ENCODE measurements at regions not wholly inside any gene's neighbourhood (a gene's known extent, or its start where the extent isn't known, plus 50 kb on each side); places are given as distances from the start of the nearest gene placed in this dataset.

DNA sequence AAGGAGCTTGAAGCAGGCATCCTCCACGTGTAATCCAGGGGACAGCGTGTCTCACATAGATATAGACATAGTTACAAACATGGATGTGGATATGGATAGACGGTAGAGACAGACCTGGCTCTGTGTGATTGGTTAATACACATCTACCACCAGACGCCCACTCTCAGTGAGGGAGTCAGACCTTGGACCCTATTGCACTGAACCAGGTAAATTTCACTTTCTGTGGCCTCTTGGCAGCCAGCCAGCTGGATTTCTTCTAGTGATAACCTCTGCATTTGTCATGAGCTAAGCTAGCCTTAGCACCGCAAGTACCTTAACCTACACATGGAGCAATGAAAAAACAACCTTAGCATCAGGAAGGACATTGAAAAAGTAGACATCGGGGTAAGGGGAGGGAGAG is 79.2 kb upstream of the ACSL4 start:
- no peaks in the 10 kb centered on the region for H3K36me3 Mint-ChIP-seq
- CTCF ChIA-PET (ENCODE audit: partially characterized antibody), result no interaction called here
- no peak for DNase-seq

GRCh38 chrX:109813236-109813635 is 80.2 kb upstream of the ACSL4 start:
- H3K27ac Mint-ChIP-seq, result no peak overlapping the region
- no peaks in the 10 kb centered on the region for H3K36me3 Mint-ChIP-seq
- intact Hi-C loops (cut with micrococcal nuclease), result no loop called here
- peaks cover 0 to 5% of the 10 kb centered on the region in 2 donors for H3K27me3 Mint-ChIP-seq
- ChIA-PET POLR2A (ENCODE audit: partially characterized antibody) (no interaction called here), CTCF (ENCODE audit: partially characterized antibody) (no interaction called here)
- DNase-seq, result no peak
- H3K4me1 ChIP-seq (ENCODE audit: insufficient read depth, low read length), result no peaks in the 10 kb centered on the region
- H3K36me3 ChIP-seq (ENCODE audit: insufficient read depth, low read length), result no peaks in the 10 kb centered on the region
- H3K27ac ChIP-seq (ENCODE audit: low read depth, low read length), result no peak overlapping the region
- no peaks in the 10 kb centered on the region for H3K9me3 ChIP-seq (ENCODE audit: control insufficient read depth in 1 of 2, low read length in 2 of 2)
- H3K4me3 Mint-ChIP-seq, result no peak overlapping the region
- H3K4me3 ChIP-seq (ENCODE audit: low read length in 2 of 2), result no peak overlapping the region
- no peaks in the 10 kb centered on the region for H3K4me1 Mint-ChIP-seq
- H3K9me3 Mint-ChIP-seq, result no peaks in the 10 kb centered on the region
- H3K27me3 ChIP-seq (ENCODE audit: insufficient read depth, low read length), result no peaks in the 10 kb centered on the region

More for the DNA sequence above, 79.2 kb upstream of the ACSL4 start:
- no peaks in the 10 kb centered on the region for H3K36me3 ChIP-seq (ENCODE audit: insufficient read depth, low read length)
- H3K4me1 ChIP-seq (ENCODE audit: insufficient read depth, low read length), result no peaks in the 10 kb centered on the region
- H3K27ac Mint-ChIP-seq, result no peak overlapping the region
- intact Hi-C loops (cut with micrococcal nuclease), result no loop called here
- H3K4me3 ChIP-seq (ENCODE audit: low read length in 2 of 2), result no peak overlapping the region
- H3K27ac ChIP-seq (ENCODE audit: low read depth, low read length), result no peak overlapping the region
- H3K9me3 ChIP-seq (ENCODE audit: control insufficient read depth in 1 of 2, low read length in 2 of 2), result no peaks in the 10 kb centered on the region
- H3K9me3 Mint-ChIP-seq, result no peaks in the 10 kb centered on the region
- H3K4me1 Mint-ChIP-seq, result no peaks in the 10 kb centered on the region
- H3K27me3 Mint-ChIP-seq, result peaks cover 0 to 5% of the 10 kb centered on the region in 2 donors
- H3K4me3 Mint-ChIP-seq, result no peak overlapping the region
- no peaks in the 10 kb centered on the region for H3K27me3 ChIP-seq (ENCODE audit: insufficient read depth, low read length)
- POLR2A ChIA-PET (ENCODE audit: partially characterized antibody), result no interaction called here

DNA sequence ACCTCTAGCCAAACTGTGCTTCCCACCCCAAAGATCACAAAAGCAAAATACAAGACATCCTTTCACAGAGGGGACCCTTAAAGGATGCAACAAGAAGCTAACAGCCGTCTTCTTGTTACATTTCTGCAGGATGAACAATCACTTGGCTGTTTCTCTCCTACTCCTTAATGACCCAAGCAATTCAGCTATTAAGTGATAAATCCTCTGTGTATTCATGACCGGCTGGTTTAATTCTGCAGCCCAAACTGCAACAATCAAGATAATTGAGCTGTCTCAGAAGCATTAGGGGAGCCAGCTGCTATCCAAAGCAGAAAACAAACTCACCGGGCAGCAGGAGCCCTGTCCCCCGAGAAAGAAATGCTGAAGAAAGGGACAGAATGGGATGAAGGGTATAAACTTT is 85.9 kb upstream of the ACSL4 start:
- no peaks in the 10 kb centered on the region for H3K36me3 Mint-ChIP-seq
- ChIA-PET CTCF (ENCODE audit: partially characterized antibody) (interaction anchor here (1.2 kb wide), 1 partner anchor 72 kb away, joined by 3 read pairs; no protein-coding TSS in a partner anchor), POLR2A (ENCODE audit: partially characterized antibody) (no interaction called here)

GRCh38 chrX:109822861-109823260 is 89.8 kb upstream of the ACSL4 start:
- no peaks in the 10 kb centered on the region for H3K9me3 Mint-ChIP-seq
- intact Hi-C loops (cut with micrococcal nuclease), result no loop called here
- no peaks in the 10 kb centered on the region for H3K4me1 Mint-ChIP-seq
- DNase-seq, result no peak
- ChIA-PET POLR2A (ENCODE audit: partially characterized antibody) (no interaction called here), CTCF (ENCODE audit: partially characterized antibody) (no interaction called here)
- no peaks in the 10 kb centered on the region for H3K36me3 Mint-ChIP-seq
- Histone ChIP-seq H3K9me3 (ENCODE audit: control insufficient read depth in 1 of 2, low read length in 2 of 2) (no peaks in the 10 kb centered on the region), H3K36me3 (ENCODE audit: insufficient read depth, low read length) (no peaks in the 10 kb centered on the region), H3K27me3 (ENCODE audit: insufficient read depth, low read length) (no peaks in the 10 kb centered on the region), H3K4me3 (ENCODE audit: low read length in 2 of 2) (no peak overlapping the region), H3K27ac (ENCODE audit: low read depth, low read length) (no peak overlapping the region), H3K4me1 (ENCODE audit: insufficient read depth, low read length) (no peaks in the 10 kb centered on the region)
- H3K4me3 Mint-ChIP-seq, result no peak overlapping the region
- no peak overlapping the region for H3K27ac Mint-ChIP-seq
- H3K27me3 Mint-ChIP-seq, result no peaks in the 10 kb centered on the region

More for the DNA sequence above, 85.9 kb upstream of the ACSL4 start:
- no peak overlapping the region for H3K27ac ChIP-seq (ENCODE audit: low read depth, low read length)
- DNase-seq, result no peak
- no peak overlapping the region for H3K4me3 Mint-ChIP-seq
- no peaks in the 10 kb centered on the region for H3K4me1 ChIP-seq (ENCODE audit: insufficient read depth, low read length)
- intact Hi-C loops (cut with micrococcal nuclease), result no loop called here
- no peaks in the 10 kb centered on the region for H3K4me1 Mint-ChIP-seq
- H3K9me3 Mint-ChIP-seq, result no peaks in the 10 kb centered on the region
- H3K27me3 ChIP-seq (ENCODE audit: insufficient read depth, low read length), result no peaks in the 10 kb centered on the region
- no peaks in the 10 kb centered on the region for H3K36me3 ChIP-seq (ENCODE audit: insufficient read depth, low read length)
- no peak overlapping the region for H3K4me3 ChIP-seq (ENCODE audit: low read length in 2 of 2)
- peaks cover 0 to 4% of the 10 kb centered on the region in 2 donors for H3K27me3 Mint-ChIP-seq
- H3K9me3 ChIP-seq (ENCODE audit: control insufficient read depth in 1 of 2, low read length in 2 of 2), result no peaks in the 10 kb centered on the region
- no peak overlapping the region for H3K27ac Mint-ChIP-seq

GRCh38 chrX:109826954-109827708 is 94.1 kb upstream of the ACSL4 start:
- no peak for DNase-seq
- no peak overlapping the region for H3K27ac Mint-ChIP-seq
- ChIA-PET CTCF (ENCODE audit: partially characterized antibody) (interaction anchor here (1.4 kb wide), 1 partner anchor 28 kb away, joined by 3 read pairs; no protein-coding TSS in a partner anchor), POLR2A (ENCODE audit: partially characterized antibody) (no interaction called here)
- H3K27me3 Mint-ChIP-seq, result no peaks in the 10 kb centered on the region
- Histone ChIP-seq H3K4me3 (ENCODE audit: low read length in 2 of 2) (no peak overlapping the region), H3K9me3 (ENCODE audit: control insufficient read depth in 1 of 2, low read length in 2 of 2) (no peaks in the 10 kb centered on the region), H3K27ac (ENCODE audit: low read depth, low read length) (no peak overlapping the region), H3K4me1 (ENCODE audit: insufficient read depth, low read length) (no peaks in the 10 kb centered on the region), H3K36me3 (ENCODE audit: insufficient read depth, low read length) (no peaks in the 10 kb centered on the region), H3K27me3 (ENCODE audit: insufficient read depth, low read length) (no peaks in the 10 kb centered on the region)
- H3K4me1 Mint-ChIP-seq, result no peaks in the 10 kb centered on the region
- no peak overlapping the region for H3K4me3 Mint-ChIP-seq
- H3K36me3 Mint-ChIP-seq, result no peaks in the 10 kb centered on the region
- peaks cover 0 to 2% (median 0%) of the 10 kb centered on the region in 8 donors for H3K9me3 Mint-ChIP-seq
- intact Hi-C loops (cut with micrococcal nuclease), result no loop called here

DNA sequence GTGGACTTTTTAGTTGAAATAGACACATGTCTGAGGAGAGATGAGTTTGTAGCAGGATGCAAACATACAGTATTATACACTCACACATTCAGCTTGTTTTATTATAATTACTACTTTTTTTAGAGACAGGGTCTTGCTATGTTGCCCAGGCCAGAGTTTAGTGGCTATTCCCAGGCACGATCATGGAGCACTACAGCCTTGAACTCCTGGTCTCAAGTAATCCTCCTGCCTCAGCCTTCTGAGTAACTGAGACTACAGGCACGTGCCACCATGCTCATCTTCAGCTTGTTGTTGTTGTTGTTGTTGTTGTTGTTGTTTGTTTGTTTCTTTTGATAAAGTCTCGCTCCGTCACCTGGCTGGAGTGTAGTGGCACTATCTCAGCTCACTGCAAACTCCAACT is 94.7 kb upstream of the ACSL4 start:
- Mint-ChIP-seq H3K27ac (no peak overlapping the region), H3K4me1 (no peaks in the 10 kb centered on the region), H3K4me3 (no peak overlapping the region), H3K27me3 (no peaks in the 10 kb centered on the region), H3K36me3 (no peaks in the 10 kb centered on the region), H3K9me3 (peaks cover 0 to 2% (median 0%) of the 10 kb centered on the region in 8 donors)
- H3K4me3 ChIP-seq (ENCODE audit: low read length in 2 of 2), result no peak overlapping the region
- H3K4me1 ChIP-seq (ENCODE audit: insufficient read depth, low read length), result no peaks in the 10 kb centered on the region
- no peaks in the 10 kb centered on the region for H3K36me3 ChIP-seq (ENCODE audit: insufficient read depth, low read length)
- POLR2A ChIA-PET (ENCODE audit: partially characterized antibody), result no interaction called here
- H3K27ac ChIP-seq (ENCODE audit: low read depth, low read length), result no peak overlapping the region
- H3K27me3 ChIP-seq (ENCODE audit: insufficient read depth, low read length), result no peaks in the 10 kb centered on the region
- DNase-seq, result no peak
- intact Hi-C loops (cut with micrococcal nuclease), result no loop called here
- no peaks in the 10 kb centered on the region for H3K9me3 ChIP-seq (ENCODE audit: control insufficient read depth in 1 of 2, low read length in 2 of 2)
- CTCF ChIA-PET (ENCODE audit: partially characterized antibody), result interaction anchor here (1.4 kb wide), 1 partner anchor 27 kb away, joined by 3 read pairs; no protein-coding TSS in a partner anchor

GRCh38 chrX:109830157-109830703 is 97.2 kb upstream of the ACSL4 start:
- no peaks in the 10 kb centered on the region for H3K4me1 Mint-ChIP-seq
- H3K4me1 ChIP-seq (ENCODE audit: insufficient read depth, low read length), result no peaks in the 10 kb centered on the region
- no peak overlapping the region for H3K4me3 ChIP-seq (ENCODE audit: low read length in 2 of 2)
- no peaks in the 10 kb centered on the region for H3K36me3 ChIP-seq (ENCODE audit: insufficient read depth, low read length)
- peaks cover 0 to 2% (median 0%) of the 10 kb centered on the region in 8 donors for H3K9me3 Mint-ChIP-seq
- H3K27ac Mint-ChIP-seq, result peak overlapping the region in 1 of 7 donors; percentile 10
- CTCF ChIA-PET (ENCODE audit: partially characterized antibody), result no interaction called here
- no peaks in the 10 kb centered on the region for H3K27me3 Mint-ChIP-seq
- H3K27me3 ChIP-seq (ENCODE audit: insufficient read depth, low read length), result no peaks in the 10 kb centered on the region
- intact Hi-C loops (cut with micrococcal nuclease), result no loop called here
- H3K9me3 ChIP-seq (ENCODE audit: control insufficient read depth in 1 of 2, low read length in 2 of 2), result no peaks in the 10 kb centered on the region
- no peak overlapping the region for H3K4me3 Mint-ChIP-seq
- DNase-seq, result no peak
- H3K27ac ChIP-seq (ENCODE audit: low read depth, low read length), result no peak overlapping the region
- POLR2A ChIA-PET (ENCODE audit: partially characterized antibody), result no interaction called here
- H3K36me3 Mint-ChIP-seq, result no peaks in the 10 kb centered on the region
